Thyroid gland (tissue), 4 donors: ENCODE measurements at regions not wholly inside any gene's neighbourhood (a gene's known extent, or its start where the extent isn't known, plus 50 kb on each side); places are given as distances from the start of the nearest gene placed in this dataset.

Source experiments
- CTCF ChIP-seq, 6 experiments: fragments of 200-600 bp in 3 of 6; fragments of 450-650 bp in 3 of 6; sonication (generic) in 3 of 6; IDR thresholded peaks; one replicate each; pipeline ENCODE4 v1.5.1; 2016 to 2019; ENCODE audit warnings: antibody characterized with exemption in 6 of 6, mild to moderate bottlenecking in 2 of 6, inconsistent platforms in 1 of 6, moderate library complexity in 1 of 6
- POLR2A ChIP-seq, 2 donors: fragments of 450-650 bp; IDR thresholded peaks; one replicate each; pipeline ENCODE4 v1.6.1; 2017; ENCODE audit warnings: antibody characterized with exemption in 2 of 2, mild to moderate bottlenecking in 2 of 2, moderate library complexity in 1 of 2

DNA sequence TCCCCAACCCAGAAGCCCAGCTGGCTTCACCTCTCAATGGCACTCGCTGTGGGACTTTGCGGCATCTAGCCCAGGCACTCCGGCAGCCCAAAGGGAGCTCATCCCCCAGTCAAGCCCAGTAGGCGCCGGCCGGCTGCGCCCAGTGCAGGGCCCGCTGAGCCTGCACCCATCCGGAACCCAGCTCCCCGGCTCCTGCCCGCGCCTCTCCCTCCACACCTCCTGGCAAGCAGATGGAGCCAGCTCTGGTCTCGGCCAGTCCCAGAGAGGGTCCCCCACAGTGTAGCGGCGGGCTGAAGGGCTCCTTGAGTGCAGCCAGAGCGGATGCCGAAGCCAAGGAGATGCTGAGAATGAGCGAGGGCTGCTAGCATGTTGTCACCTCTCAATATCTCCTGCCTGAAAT lies 116.8 kb upstream of the UGT8 start:
- TF ChIP-seq CTCF (IDR thresholded peaks at IDR 0.05) (no peak), POLR2A (IDR thresholded peaks at IDR 0.05) (no peak)
